ENCODE measurements at regions not wholly inside any gene's neighbourhood (a gene's known extent, or its start where the extent isn't known, plus 50 kb on each side); places are given as distances from the start of the nearest gene placed in this dataset.

DNA sequence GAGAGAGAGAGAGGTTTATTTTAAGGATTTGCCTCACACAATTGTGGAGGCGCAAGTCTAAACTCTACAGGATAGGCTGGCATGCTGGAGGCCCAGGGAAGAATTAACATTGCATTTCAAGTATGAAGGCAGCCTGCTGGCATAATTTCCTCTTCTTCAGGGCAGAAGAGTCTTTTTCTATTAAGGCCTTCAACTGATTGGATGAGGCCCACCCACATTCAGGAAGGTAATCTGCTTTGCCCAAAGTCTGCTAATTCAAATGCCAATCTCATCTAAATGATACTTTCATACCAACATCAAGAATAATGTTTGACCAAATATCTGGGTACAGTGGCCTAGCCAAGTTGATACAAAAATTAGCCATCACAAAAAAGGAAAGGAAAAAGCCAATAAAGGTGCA, 258.1 kb upstream of the MDFIC2 start:
- TF ChIP-seq CEBPB (IDR thresholded peaks at IDR 0.05) = no peak
- TF ChIP-seq ZBTB7A (IDR thresholded peaks at IDR 0.05; ENCODE audit: low read depth) = no peak
- TF ChIP-seq TCF12 (IDR thresholded peaks at IDR 0.05; ENCODE audit: low read depth) = no peak
- TF ChIP-seq MAX (IDR thresholded peaks at IDR 0.05) = no peak
- no peak for TF ChIP-seq EP300 (IDR thresholded peaks at IDR 0.05; ENCODE audit: borderline replicate concordance)
- TF ChIP-seq, protein P1, sequence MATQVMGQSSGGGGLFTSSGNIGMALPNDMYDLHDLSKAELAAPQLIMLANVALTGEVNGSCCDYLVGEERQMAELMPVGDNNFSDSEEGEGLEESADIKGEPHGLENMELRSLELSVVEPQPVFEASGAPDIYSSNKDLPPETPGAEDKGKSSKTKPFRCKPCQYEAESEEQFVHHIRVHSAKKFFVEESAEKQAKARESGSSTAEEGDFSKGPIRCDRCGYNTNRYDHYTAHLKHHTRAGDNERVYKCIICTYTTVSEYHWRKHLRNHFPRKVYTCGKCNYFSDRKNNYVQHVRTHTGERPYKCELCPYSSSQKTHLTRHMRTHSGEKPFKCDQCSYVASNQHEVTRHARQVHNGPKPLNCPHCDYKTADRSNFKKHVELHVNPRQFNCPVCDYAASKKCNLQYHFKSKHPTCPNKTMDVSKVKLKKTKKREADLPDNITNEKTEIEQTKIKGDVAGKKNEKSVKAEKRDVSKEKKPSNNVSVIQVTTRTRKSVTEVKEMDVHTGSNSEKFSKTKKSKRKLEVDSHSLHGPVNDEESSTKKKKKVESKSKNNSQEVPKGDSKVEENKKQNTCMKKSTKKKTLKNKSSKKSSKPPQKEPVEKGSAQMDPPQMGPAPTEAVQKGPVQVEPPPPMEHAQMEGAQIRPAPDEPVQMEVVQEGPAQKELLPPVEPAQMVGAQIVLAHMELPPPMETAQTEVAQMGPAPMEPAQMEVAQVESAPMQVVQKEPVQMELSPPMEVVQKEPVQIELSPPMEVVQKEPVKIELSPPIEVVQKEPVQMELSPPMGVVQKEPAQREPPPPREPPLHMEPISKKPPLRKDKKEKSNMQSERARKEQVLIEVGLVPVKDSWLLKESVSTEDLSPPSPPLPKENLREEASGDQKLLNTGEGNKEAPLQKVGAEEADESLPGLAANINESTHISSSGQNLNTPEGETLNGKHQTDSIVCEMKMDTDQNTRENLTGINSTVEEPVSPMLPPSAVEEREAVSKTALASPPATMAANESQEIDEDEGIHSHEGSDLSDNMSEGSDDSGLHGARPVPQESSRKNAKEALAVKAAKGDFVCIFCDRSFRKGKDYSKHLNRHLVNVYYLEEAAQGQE (IDR thresholded peaks at IDR 0.05; ENCODE audit: low read depth) = no peak
- TF ChIP-seq, protein P2, sequence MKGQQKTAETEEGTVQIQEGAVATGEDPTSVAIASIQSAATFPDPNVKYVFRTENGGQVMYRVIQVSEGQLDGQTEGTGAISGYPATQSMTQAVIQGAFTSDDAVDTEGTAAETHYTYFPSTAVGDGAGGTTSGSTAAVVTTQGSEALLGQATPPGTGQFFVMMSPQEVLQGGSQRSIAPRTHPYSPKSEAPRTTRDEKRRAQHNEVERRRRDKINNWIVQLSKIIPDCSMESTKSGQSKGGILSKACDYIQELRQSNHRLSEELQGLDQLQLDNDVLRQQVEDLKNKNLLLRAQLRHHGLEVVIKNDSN (IDR thresholded peaks at IDR 0.05) = no peak
- TF ChIP-seq TAF1 (IDR thresholded peaks at IDR 0.05; ENCODE audit: low read depth) = no peak
- TF ChIP-seq YY1 (IDR thresholded peaks at IDR 0.05; ENCODE audit: low read depth) = no peak
- TF ChIP-seq RAD21 (IDR thresholded peaks at IDR 0.05; ENCODE audit: low read depth) = no peak
- no peak for TF ChIP-seq CREB1 (IDR thresholded peaks at IDR 0.05; ENCODE audit: low read depth)
- TF ChIP-seq EGR1 (IDR thresholded peaks at IDR 0.05) = no peak
- TF ChIP-seq TEAD4 (IDR thresholded peaks at IDR 0.05) = no peak
- no peak for TF ChIP-seq NFIC (IDR thresholded peaks at IDR 0.05)
